ENCODE measurements at regions not wholly inside any gene's neighbourhood (a gene's known extent, or its start where the extent isn't known, plus 50 kb on each side); places are given as distances from the start of the nearest gene placed in this dataset.

GRCh38 chr7:156107957-156108356 is 295.7 kb upstream of the SHH start:
- TF ChIP-seq CTCF (IDR thresholded peaks at IDR 0.05; ENCODE audit: low read depth, low read length), result no peak
- no peak overlapping the region for H3K4me3 ChIP-seq (replicated peaks in 1 of 2; ENCODE audit: low read depth in 2 of 2, low read length in 2 of 2)

GRCh38 chr7:156106107-156106426 is 293.8 kb upstream of the SHH start:
- no peak for DNase-seq (ENCODE audit: low read depth in 2 of 2)
- TF ChIP-seq CTCF (IDR thresholded peaks at IDR 0.05; ENCODE audit: low read depth, low read length), result no peak
- H3K4me3 ChIP-seq (replicated peaks in 1 of 2; ENCODE audit: low read depth in 2 of 2, low read length in 2 of 2), result no peak overlapping the region

More at GRCh38 chr7:156107957-156108356, 295.7 kb upstream of the SHH start:
- DNase-seq (ENCODE audit: low read depth in 2 of 2), result no peak

- H3K4me3 ChIP-seq (replicated peaks in 1 of 2; ENCODE audit: low read depth in 2 of 2, low read length in 2 of 2), result no peak overlapping the region
- no peak for TF ChIP-seq CTCF (IDR thresholded peaks at IDR 0.05; ENCODE audit: low read depth, low read length)
Observed at GRCh38 chr7:156105337-156106106, 293.3 kb upstream of the SHH start.

GRCh38 chr7:156104501-156105336 is 292.5 kb upstream of the SHH start:
- H3K4me3 ChIP-seq (replicated peaks in 1 of 2; ENCODE audit: low read depth in 2 of 2, low read length in 2 of 2), result no peak overlapping the region
- no peak for DNase-seq (ENCODE audit: low read depth in 2 of 2)
- no peak for TF ChIP-seq CTCF (IDR thresholded peaks at IDR 0.05; ENCODE audit: low read depth, low read length)

More at GRCh38 chr7:156105337-156106106, 293.3 kb upstream of the SHH start:
- no peak for DNase-seq (ENCODE audit: low read depth in 2 of 2)

GRCh38 chr7:156102267-156102666 is 290.0 kb upstream of the SHH start:
- no peak for TF ChIP-seq CTCF (IDR thresholded peaks at IDR 0.05; ENCODE audit: low read depth, low read length)
- DNase-seq (ENCODE audit: low read depth in 2 of 2), result no peak
- H3K4me3 ChIP-seq (replicated peaks in 1 of 2; ENCODE audit: low read depth in 2 of 2, low read length in 2 of 2), result no peak overlapping the region

- no peak overlapping the region for H3K4me3 ChIP-seq (replicated peaks in 1 of 2; ENCODE audit: low read depth in 2 of 2, low read length in 2 of 2)
- TF ChIP-seq CTCF (IDR thresholded peaks at IDR 0.05; ENCODE audit: low read depth, low read length), result no peak
- no peak for DNase-seq (ENCODE audit: low read depth in 2 of 2)
Observed at GRCh38 chr7:156101355-156101754, 289.1 kb upstream of the SHH start.
